Heart left ventricle (tissue), 16 donors: ENCODE measurements at regions not wholly inside any gene's neighbourhood (a gene's known extent, or its start where the extent isn't known, plus 50 kb on each side); places are given as distances from the start of the nearest gene placed in this dataset.

Source experiments
- ATAC-seq, 4 donors: fragments of 200-7000 bp; cut with Tn5 transposase; one replicate each; pipeline ENCODE4 v1.9.1; 2020 to 2022; ENCODE audit warnings: moderate library complexity in 4 of 4, mild to moderate bottlenecking in 3 of 4, moderate number of reproducible peaks in 1 of 4
- DNase-seq, 5 donors: peaks; one replicate each; pipeline ENCODE4 v3.0.0-alpha.2; 2020
- H3K27ac ChIP-seq, 12 donors: fragments of 200-600 bp; sonication (generic) in 4 of 12; one replicate each; pipeline versions ENCODE4 v1.5.0 to v1.8.0; 2016 to 2022; ENCODE audit warnings: mild to moderate bottlenecking in 2 of 12
- H3K27me3 ChIP-seq, 9 donors: fragments of 200-600 bp; sonication (generic) in 2 of 9; one replicate each; pipeline versions ENCODE4 v1.5.1 to v1.8.0; 2016 to 2022; ENCODE audit warnings: mild to moderate bottlenecking in 3 of 9
- H3K36me3 ChIP-seq, 9 donors: fragments of 200-600 bp; sonication (generic) in 2 of 9; one replicate each; pipeline versions ENCODE4 v1.5.0 to v1.8.0; 2018 to 2022; ENCODE audit warnings: mild to moderate bottlenecking in 2 of 9
- H3K4me1 ChIP-seq, 12 donors: fragments of 200-600 bp; sonication (generic) in 4 of 12; one replicate each; pipeline versions ENCODE4 v1.5.0 to v1.8.0; 2016 to 2022; ENCODE audit warnings: mild to moderate bottlenecking in 3 of 12
- H3K4me3 ChIP-seq, 12 donors: fragments of 200-600 bp; sonication (generic) in 4 of 12; one replicate each; pipeline versions ENCODE4 v1.5.0 to v1.8.0; 2017 to 2022; ENCODE audit warnings: mild to moderate bottlenecking in 9 of 12, moderate library complexity in 4 of 12
- H3K9me3 ChIP-seq, 12 donors: fragments of 200-600 bp; sonication (generic) in 4 of 12; one replicate each; pipeline versions ENCODE4 v1.5.0 to v1.8.0; 2016 to 2022; ENCODE audit warnings: mild to moderate bottlenecking in 1 of 12
- POLR2A ChIP-seq, 2 donors: fragments of 450-650 bp; IDR thresholded peaks; one replicate each; pipeline ENCODE4 v1.6.1; 2017; ENCODE audit warnings: antibody characterized with exemption in 2 of 2, mild to moderate bottlenecking in 2 of 2, moderate library complexity in 2 of 2
- whole genome bisulfite sequencing, 4 donors: extraction: QIAGEN DNeasy Blood & Tissue Kit in 2 of 4; methylation state at CpG; one replicate each; pipeline versions ENCODE4 v1.1.5 to v1.1.7; 2013 to 2018; 5-methylcytosine and 5-hydroxymethylcytosine counted together
- intact Hi-C, 10 donors: fragments of 100-400 bp; cut with DNase I; formaldehyde crosslinking; loops; one replicate each; pipeline versions ENCODE4 v1.11.1 to v1.14.2; 2022
- TF ChIP-seq, protein P1 (sequence below), 12 donors: fragments of 200-600 bp; sonication (generic) in 4 of 12; IDR thresholded peaks; one replicate each; pipeline versions ENCODE4 v1.5.0 to v1.8.0; 2018 to 2022; ENCODE audit warnings: antibody characterized with exemption in 12 of 12, mild to moderate bottlenecking in 5 of 12
- donor health status: ischemic (EF 13 %, LVEDD 7.1; RV severe dilation, severe dysfunction).
- donor health status: healthy with polysubstance abuse.
- donor health status: DM: no; HTN: yes; CAD: no.
- donor health status: DM: no; HTN: no; CAD: no.
- donor health status: ischemic (EF 25% LVEDD 6.9; RV normal size, moderate dysfunction).
- donor health status: ischemic (EF 25% LVEDD 5.7; RV mildly dilated, moderate dysfunction).
- donor health status: healthy.
- donor health status: DM: yes; HTN: yes; CAD: no.
- donor health status: ischemic (EF 35%, LVEDD 5.7; RV mildly dilated, moderate dysfunction).
- donor health status: nonischemic (EF 11% LVEDD 7.7; RV severe dilation, severe dysfunction).
- donor health status: DM: yes; HTN: yes; CAD: no.
- donor health status: PGD.
- donor health status: ischemic (EF 29% LVEDD 5.4; RV normal size, mild dysfunction).
- donor health status: nonischemic (EF 23%, LVEDD 6.1; RV moderate dilation, normal function).

DNA sequence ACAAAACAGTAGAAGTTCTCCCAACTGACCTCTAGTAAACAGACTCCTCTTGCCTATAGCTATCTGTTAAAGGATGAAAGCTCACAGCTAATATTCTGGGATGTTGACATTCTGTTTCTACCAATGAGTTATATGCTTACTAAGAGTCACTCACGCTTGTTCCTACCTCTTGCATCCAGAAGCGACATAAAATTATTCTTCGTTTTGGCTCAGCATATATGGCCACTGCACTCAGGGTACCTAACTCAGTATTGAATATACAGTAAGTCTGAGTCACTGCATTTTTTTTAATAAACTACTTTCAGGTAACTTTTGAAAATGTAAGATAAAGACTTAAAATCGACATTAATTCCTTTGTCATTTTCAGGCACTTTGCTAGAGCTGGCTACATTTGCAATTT lies 214.4 kb upstream of the STXBP5 start:
- Histone ChIP-seq H3K27me3 (no peaks in the 10 kb centered on the region), H3K27ac (no peak overlapping the region), H3K9me3 (peaks cover 0 to 24% (median 0%) of the 10 kb centered on the region in 12 donors), H3K36me3 (no peaks in the 10 kb centered on the region), H3K4me1 (no peaks in the 10 kb centered on the region), H3K4me3 (no peak overlapping the region)
- no peak for TF ChIP-seq POLR2A (IDR thresholded peaks at IDR 0.05)
- TF ChIP-seq, protein P1, sequence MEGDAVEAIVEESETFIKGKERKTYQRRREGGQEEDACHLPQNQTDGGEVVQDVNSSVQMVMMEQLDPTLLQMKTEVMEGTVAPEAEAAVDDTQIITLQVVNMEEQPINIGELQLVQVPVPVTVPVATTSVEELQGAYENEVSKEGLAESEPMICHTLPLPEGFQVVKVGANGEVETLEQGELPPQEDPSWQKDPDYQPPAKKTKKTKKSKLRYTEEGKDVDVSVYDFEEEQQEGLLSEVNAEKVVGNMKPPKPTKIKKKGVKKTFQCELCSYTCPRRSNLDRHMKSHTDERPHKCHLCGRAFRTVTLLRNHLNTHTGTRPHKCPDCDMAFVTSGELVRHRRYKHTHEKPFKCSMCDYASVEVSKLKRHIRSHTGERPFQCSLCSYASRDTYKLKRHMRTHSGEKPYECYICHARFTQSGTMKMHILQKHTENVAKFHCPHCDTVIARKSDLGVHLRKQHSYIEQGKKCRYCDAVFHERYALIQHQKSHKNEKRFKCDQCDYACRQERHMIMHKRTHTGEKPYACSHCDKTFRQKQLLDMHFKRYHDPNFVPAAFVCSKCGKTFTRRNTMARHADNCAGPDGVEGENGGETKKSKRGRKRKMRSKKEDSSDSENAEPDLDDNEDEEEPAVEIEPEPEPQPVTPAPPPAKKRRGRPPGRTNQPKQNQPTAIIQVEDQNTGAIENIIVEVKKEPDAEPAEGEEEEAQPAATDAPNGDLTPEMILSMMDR (IDR thresholded peaks at IDR 0.05), result no peak
- DNase-seq, result no peak
- WGBS, 4 donors, result 86 to 90% (median 88%) methylated on average over 4 of the region's 4 CpGs
- no peak for ATAC-seq
- intact Hi-C loops, result loop anchor here in 1 of 10 donors (5.0 kb wide), 1 partner anchor 317 kb away; no protein-coding TSS in a partner anchor

GRCh38 chr6:146990284-146990683 lies 213.9 kb upstream of the STXBP5 start:
- H3K27me3 ChIP-seq, result no peaks in the 10 kb centered on the region
- ATAC-seq (no peak), DNase-seq (no peak)
- no peak overlapping the region for H3K27ac ChIP-seq
- H3K9me3 ChIP-seq, result peaks cover 0 to 25% (median 0%) of the 10 kb centered on the region in 12 donors
- intact Hi-C loops, result loop anchor here in 1 of 10 donors (5.0 kb wide), 1 partner anchor 317 kb away; no protein-coding TSS in a partner anchor
- no peaks in the 10 kb centered on the region for H3K4me1 ChIP-seq
- no peaks in the 10 kb centered on the region for H3K36me3 ChIP-seq
- TF ChIP-seq, protein P1 (IDR thresholded peaks at IDR 0.05), result no peak
- no peak for TF ChIP-seq POLR2A (IDR thresholded peaks at IDR 0.05)
- WGBS, 4 donors, result 29 to 38% (median 38%) methylated on average over 2 of the region's 2 CpGs
- H3K4me3 ChIP-seq, result no peak overlapping the region

DNA sequence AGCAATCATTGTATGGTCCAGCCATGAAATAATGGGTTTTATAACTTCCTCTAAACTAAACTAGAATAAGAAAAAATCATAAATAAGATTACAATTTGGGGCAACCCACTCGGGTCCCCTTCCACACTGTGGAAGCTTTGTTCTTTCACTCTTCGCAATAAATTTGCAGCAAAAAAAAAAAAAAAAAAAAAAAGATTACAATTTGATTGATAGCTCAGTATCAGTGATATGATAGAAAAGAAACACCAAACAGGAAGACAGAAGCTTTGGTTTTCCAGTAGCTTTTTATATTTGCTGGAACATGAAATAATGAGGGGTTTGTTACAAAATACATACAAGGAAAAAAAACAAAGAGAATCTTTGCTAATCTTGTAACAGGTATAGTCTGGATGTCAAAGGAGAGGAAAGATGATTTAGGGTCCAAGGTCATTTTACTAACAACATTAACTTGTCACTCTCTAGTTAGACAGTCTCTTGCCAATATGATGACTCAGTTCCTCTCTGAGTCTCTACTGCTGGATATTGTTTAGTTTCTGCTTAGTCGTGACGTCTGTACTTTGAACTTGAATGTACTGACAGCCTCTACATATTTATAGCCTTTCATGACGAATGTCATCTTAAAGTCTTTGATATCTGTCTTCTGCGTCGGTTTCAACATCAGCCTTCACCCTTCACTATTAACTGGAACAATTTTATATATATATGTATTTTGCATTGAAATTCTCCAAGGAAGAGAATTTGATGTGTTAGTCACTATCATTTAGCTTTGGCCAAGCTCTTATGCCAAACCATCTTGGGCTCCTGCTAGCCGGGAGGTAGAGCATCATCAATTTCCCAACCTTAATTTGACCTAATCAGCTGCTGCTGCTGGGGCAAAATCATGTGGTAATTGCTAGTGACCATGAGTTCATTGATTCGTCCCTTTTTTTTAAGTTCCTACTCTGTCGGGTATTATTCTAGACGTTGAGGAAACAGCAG lies 213.1 kb upstream of the STXBP5 start:
- Histone ChIP-seq H3K36me3 (no peaks in the 10 kb centered on the region), H3K4me3 (no peak overlapping the region), H3K9me3 (peaks cover 0 to 27% (median 0%) of the 10 kb centered on the region in 12 donors), H3K27ac (no peak overlapping the region), H3K27me3 (no peaks in the 10 kb centered on the region), H3K4me1 (no peaks in the 10 kb centered on the region)
- WGBS, 4 donors, result 63 to 69% (median 66%) methylated on average over 11 of the region's 11 CpGs
- peak in 2 of 4 donors; percentile 44 to 49 for ATAC-seq
- DNase-seq, result no peak
- TF ChIP-seq, protein P1 (IDR thresholded peaks at IDR 0.05), result no peak
- no peak for TF ChIP-seq POLR2A (IDR thresholded peaks at IDR 0.05)
- intact Hi-C loops, result loop anchor here in 1 of 10 donors (5.0 kb wide), 1 partner anchor 316 kb away; no protein-coding TSS in a partner anchor

- TF ChIP-seq, protein P1 (IDR thresholded peaks at IDR 0.05), result no peak
- no peak for TF ChIP-seq POLR2A (IDR thresholded peaks at IDR 0.05)
- intact Hi-C loops, result no loop called here
Measured at GRCh38 chr6:146997062-146997461, 207.2 kb upstream of the STXBP5 start.

More at GRCh38 chr6:146997062-146997461, 207.2 kb upstream of the STXBP5 start:
- peaks cover 0 to 13% (median 0%) of the 10 kb centered on the region in 12 donors for H3K4me1 ChIP-seq
- ATAC-seq, result no peak
- H3K27me3 ChIP-seq, result no peaks in the 10 kb centered on the region
- DNase-seq, result no peak
- WGBS, 4 donors, result 91 to 98% (median 95%) methylated on average over 1 of the region's 1 CpG
- H3K27ac ChIP-seq, result no peak overlapping the region
- H3K9me3 ChIP-seq, result peaks cover 0 to 11% (median 0%) of the 10 kb centered on the region in 12 donors
- no peak overlapping the region for H3K4me3 ChIP-seq
- no peaks in the 10 kb centered on the region for H3K36me3 ChIP-seq
